ENCODE measurements at regions not wholly inside any gene's neighbourhood (a gene's known extent, or its start where the extent isn't known, plus 50 kb on each side); places are given as distances from the start of the nearest gene placed in this dataset.

GRCh38 chr9:547314-547713 lies 294.2 kb upstream of the DMRT1 start:
- TF ChIP-seq CTCF (IDR thresholded peaks at IDR 0.05; ENCODE audit: low read length, missing control alignments), result no peak
- DNase-seq (ENCODE audit: low read depth), result no peak
- H3K4me3 ChIP-seq (replicated peaks; ENCODE audit: low read depth, low read length), result no peak overlapping the region

GRCh38 chr9:549455-549997 lies 292.0 kb upstream of the DMRT1 start:
- DNase-seq (ENCODE audit: low read depth), result no peak
- H3K4me3 ChIP-seq (replicated peaks; ENCODE audit: low read depth, low read length), result no peak overlapping the region
- TF ChIP-seq CTCF (IDR thresholded peaks at IDR 0.05; ENCODE audit: low read length, missing control alignments), result no peak

GRCh38 chr9:550333-550732 lies 291.2 kb upstream of the DMRT1 start:
- TF ChIP-seq CTCF (IDR thresholded peaks at IDR 0.05; ENCODE audit: low read length, missing control alignments), result no peak
- no peak overlapping the region for H3K4me3 ChIP-seq (replicated peaks; ENCODE audit: low read depth, low read length)
- no peak for DNase-seq (ENCODE audit: low read depth)

GRCh38 chr9:551986-552929 lies 289.2 kb upstream of the DMRT1 start:
- TF ChIP-seq CTCF (IDR thresholded peaks at IDR 0.05; ENCODE audit: low read length, missing control alignments), result no peak
- no peak overlapping the region for H3K4me3 ChIP-seq (replicated peaks; ENCODE audit: low read depth, low read length)
- DNase-seq (ENCODE audit: low read depth), result peak; percentile 72

GRCh38 chr9:555493-555892 lies 286.0 kb upstream of the DMRT1 start:
- DNase-seq (ENCODE audit: low read depth), result no peak
- TF ChIP-seq CTCF (IDR thresholded peaks at IDR 0.05; ENCODE audit: low read length, missing control alignments), result no peak
- no peak overlapping the region for H3K4me3 ChIP-seq (replicated peaks; ENCODE audit: low read depth, low read length)

GRCh38 chr9:556199-556598 lies 285.3 kb upstream of the DMRT1 start:
- no peak overlapping the region for H3K4me3 ChIP-seq (replicated peaks; ENCODE audit: low read depth, low read length)
- TF ChIP-seq CTCF (IDR thresholded peaks at IDR 0.05; ENCODE audit: low read length, missing control alignments), result no peak
- DNase-seq (ENCODE audit: low read depth), result no peak
